T-helper 17 cell (primary cell): ENCODE measurements at regions not wholly inside any gene's neighbourhood (a gene's known extent, or its start where the extent isn't known, plus 50 kb on each side); places are given as distances from the start of the nearest gene placed in this dataset.
"Not testable (repeated sequence)": the region's sequence is repeated elsewhere in the genome, so short reads cannot be mapped to it uniquely, and the experiment has no call there.

Source experiments
- ATAC-seq: fragments of 150-1000 bp; cut with Tn5 transposase; 2 replicates; pipeline ENCODE4 v1.10.0; 2021; ENCODE audit warnings: mild to moderate bottlenecking, moderate library complexity
- DNase-seq, 3 donors: peaks; one replicate each; pipeline versions ENCODE4 v3.0.0 to v3.0.0-alpha.2; 2020 to 2021
- H3K9me3 ChIP-seq: one replicate; pipeline ENCODE4 v1.7.0; 2013; ENCODE audit warnings: low read length, mild to moderate bottlenecking; ENCODE audit not compliant: control insufficient read depth, poor library complexity, severe bottlenecking
- H3K27ac Mint-ChIP-seq: one replicate; pipeline ENCODE4 v1.8.0; 2022; ENCODE audit warnings: mild to moderate bottlenecking, moderate library complexity, mixed read lengths
- H3K27me3 Mint-ChIP-seq: one replicate; pipeline ENCODE4 v1.8.0; 2022; ENCODE audit warnings: mixed read lengths
- H3K36me3 Mint-ChIP-seq: one replicate; pipeline ENCODE4 v1.8.0; 2022; ENCODE audit warnings: low read depth, mixed read lengths
- H3K4me1 Mint-ChIP-seq: one replicate; pipeline ENCODE4 v1.8.0; 2022; ENCODE audit warnings: mild to moderate bottlenecking, mixed read lengths
- H3K4me3 Mint-ChIP-seq: one replicate; pipeline ENCODE4 v1.8.0; 2022; ENCODE audit warnings: mild to moderate bottlenecking, moderate library complexity, mixed read lengths

GRCh38 chr21:29430030-29430429 is 131.3 kb downstream of the BACH1 start:
- H3K27ac Mint-ChIP-seq = no peak overlapping the region
- H3K4me1 Mint-ChIP-seq = peaks cover 4% of the 10 kb centered on the region
- no peaks in the 10 kb centered on the region for H3K27me3 Mint-ChIP-seq
- no peaks in the 10 kb centered on the region for H3K36me3 Mint-ChIP-seq
- H3K9me3 ChIP-seq = no peaks in the 10 kb centered on the region
- no peak for DNase-seq
- ATAC-seq = no peak
- H3K4me3 Mint-ChIP-seq = no peak overlapping the region

- no peak for DNase-seq
- Mint-ChIP-seq H3K4me3 (no peak overlapping the region), H3K36me3 (no peaks in the 10 kb centered on the region), H3K27ac (no peak overlapping the region), H3K4me1 (peaks cover 4% of the 10 kb centered on the region), H3K27me3 (no peaks in the 10 kb centered on the region)
- no peak for ATAC-seq
- H3K9me3 ChIP-seq = no peaks in the 10 kb centered on the region
Observed at GRCh38 chr21:29430576-29430975, 131.9 kb downstream of the BACH1 start.

- Mint-ChIP-seq H3K4me3 (no peak overlapping the region), H3K36me3 (no peaks in the 10 kb centered on the region), H3K27me3 (no peaks in the 10 kb centered on the region), H3K4me1 (peaks cover 8% of the 10 kb centered on the region), H3K27ac (no peak overlapping the region)
- DNase-seq (no peak), ATAC-seq (no peak)
- H3K9me3 ChIP-seq = no peaks in the 10 kb centered on the region
Observed at GRCh38 chr21:29431178-29431577, 132.5 kb downstream of the BACH1 start.

GRCh38 chr21:29431680-29432079 is 133.0 kb downstream of the BACH1 start:
- ATAC-seq = no peak
- Mint-ChIP-seq H3K4me1 (peaks cover 13% of the 10 kb centered on the region), H3K4me3 (no peak overlapping the region), H3K27me3 (no peaks in the 10 kb centered on the region), H3K27ac (no peak overlapping the region), H3K36me3 (no peaks in the 10 kb centered on the region)
- no peak for DNase-seq
- H3K9me3 ChIP-seq = no peaks in the 10 kb centered on the region

- ATAC-seq (no peak), DNase-seq (no peak)
- Mint-ChIP-seq H3K4me1 (peaks cover 23% of the 10 kb centered on the region), H3K27me3 (no peaks in the 10 kb centered on the region), H3K4me3 (no peak overlapping the region), H3K27ac (peak overlapping the region; percentile 59), H3K36me3 (no peaks in the 10 kb centered on the region)
- no peaks in the 10 kb centered on the region for H3K9me3 ChIP-seq
Observed at GRCh38 chr21:29433366-29434059, 134.8 kb downstream of the BACH1 start.

- ATAC-seq (peak; percentile 46), DNase-seq (no peak)
- no peaks in the 10 kb centered on the region for H3K27me3 Mint-ChIP-seq
- H3K27ac Mint-ChIP-seq = peak overlapping the region; percentile 59
- peaks cover 23% of the 10 kb centered on the region for H3K4me1 Mint-ChIP-seq
- peak overlapping the region; percentile 67 for H3K4me3 Mint-ChIP-seq
- no peaks in the 10 kb centered on the region for H3K9me3 ChIP-seq
- no peaks in the 10 kb centered on the region for H3K36me3 Mint-ChIP-seq
Observed at GRCh38 chr21:29434081-29434480, 135.4 kb downstream of the BACH1 start.

GRCh38 chr21:29434982-29435381 is 136.3 kb downstream of the BACH1 start:
- H3K36me3 Mint-ChIP-seq, H3K9me3 ChIP-seq, DNase-seq, ATAC-seq, H3K27ac Mint-ChIP-seq, H3K4me3 Mint-ChIP-seq, H3K27me3 Mint-ChIP-seq: not testable (repeated sequence)
- peaks cover 23% of the 10 kb centered on the region for H3K4me1 Mint-ChIP-seq

GRCh38 chr21:29436143-29436542 is 137.4 kb downstream of the BACH1 start:
- Mint-ChIP-seq H3K27me3 (no peaks in the 10 kb centered on the region), H3K4me3 (peak overlapping the region; percentile 90), H3K27ac (peak overlapping the region; percentile 82), H3K36me3 (no peaks in the 10 kb centered on the region), H3K4me1 (peaks cover 23% of the 10 kb centered on the region)
- H3K9me3 ChIP-seq = no peaks in the 10 kb centered on the region
- ATAC-seq (peak; percentile 83), DNase-seq (no peak)

GRCh38 chr21:29436650-29437049 is 137.9 kb downstream of the BACH1 start:
- Mint-ChIP-seq H3K4me3 (peak overlapping the region; percentile 90), H3K4me1 (peaks cover 23% of the 10 kb centered on the region), H3K27ac (peak overlapping the region; percentile 82), H3K36me3 (no peaks in the 10 kb centered on the region), H3K27me3 (no peaks in the 10 kb centered on the region)
- DNase-seq = no peak
- no peaks in the 10 kb centered on the region for H3K9me3 ChIP-seq
- ATAC-seq = peak; percentile 39

GRCh38 chr21:29441651-29442050 is 142.9 kb downstream of the BACH1 start:
- Mint-ChIP-seq H3K4me1 (peaks cover 10% of the 10 kb centered on the region), H3K27ac (no peak overlapping the region), H3K4me3 (no peak overlapping the region), H3K36me3 (peaks cover 2% of the 10 kb centered on the region), H3K27me3 (no peaks in the 10 kb centered on the region)
- no peaks in the 10 kb centered on the region for H3K9me3 ChIP-seq
- DNase-seq (no peak), ATAC-seq (no peak)

GRCh38 chr21:29443411-29444010 is 144.8 kb downstream of the BACH1 start:
- no peaks in the 10 kb centered on the region for H3K9me3 ChIP-seq
- Mint-ChIP-seq H3K27me3 (no peaks in the 10 kb centered on the region), H3K36me3 (peaks cover 2% of the 10 kb centered on the region), H3K4me1 (no peaks in the 10 kb centered on the region), H3K27ac (no peak overlapping the region), H3K4me3 (no peak overlapping the region)
- no peak for ATAC-seq
- DNase-seq = no peak

GRCh38 chr21:29448766-29449165 is 150.0 kb downstream of the BACH1 start:
- no peak for ATAC-seq
- H3K9me3 ChIP-seq = no peaks in the 10 kb centered on the region
- H3K4me3 Mint-ChIP-seq = peak overlapping the region; percentile 21
- H3K36me3 Mint-ChIP-seq = peaks cover 4% of the 10 kb centered on the region
- H3K27me3 Mint-ChIP-seq = no peaks in the 10 kb centered on the region
- no peak for DNase-seq
- H3K4me1 Mint-ChIP-seq = peaks cover 4% of the 10 kb centered on the region
- peak overlapping the region; percentile 6 for H3K27ac Mint-ChIP-seq

GRCh38 chr21:29449306-29449950 is 150.7 kb downstream of the BACH1 start:
- DNase-seq (no peak), ATAC-seq (peak; percentile 93)
- peak overlapping the region; percentile 21 for H3K4me3 Mint-ChIP-seq
- peaks cover 4% of the 10 kb centered on the region for H3K36me3 Mint-ChIP-seq
- H3K4me1 Mint-ChIP-seq = peaks cover 4% of the 10 kb centered on the region
- H3K27me3 Mint-ChIP-seq = no peaks in the 10 kb centered on the region
- H3K27ac Mint-ChIP-seq = peak overlapping the region; percentile 6
- H3K9me3 ChIP-seq = no peaks in the 10 kb centered on the region
